ENCODE measurements at regions not wholly inside any gene's neighbourhood (a gene's known extent, or its start where the extent isn't known, plus 50 kb on each side); places are given as distances from the start of the nearest gene placed in this dataset.

- TF ChIP-seq BHLHE40 (IDR thresholded peaks at IDR 0.05; ENCODE audit: borderline replicate concordance) (no peak), ELF4 (IDR thresholded peaks at IDR 0.05) (no peak), NFRKB (IDR thresholded peaks at IDR 0.05) (no peak), ARNT (IDR thresholded peaks at IDR 0.05) (no peak), FOXA1 (IDR thresholded peaks at IDR 0.05) (no peak), PKNOX1 (IDR thresholded peaks at IDR 0.05) (no peak), SP1 (IDR thresholded peaks at IDR 0.05) (no peak), FOXM1 (IDR thresholded peaks at IDR 0.05; ENCODE audit: borderline replicate concordance) (no peak), FOXK2 (IDR thresholded peaks at IDR 0.05) (no peak), CTBP1 (IDR thresholded peaks at IDR 0.05; ENCODE audit: borderline replicate concordance) (no peak), ZNF384 (IDR thresholded peaks at IDR 0.05) (no peak), LEF1 (IDR thresholded peaks at IDR 0.05; ENCODE audit: borderline replicate concordance) (no peak)
- CTCF ChIA-PET: interaction anchor here (0.6 kb wide), 1 partner anchor 8 kb away, joined by 3 read pairs; no protein-coding TSS in a partner anchor
- POLR2A ChIA-PET: no interaction called here
- DNase-seq (ENCODE audit: extremely low spot score): no peak
Measured at GRCh38 chr2:215205787-215206186, 67.4 kb upstream of the ABCA12 start.

DNA sequence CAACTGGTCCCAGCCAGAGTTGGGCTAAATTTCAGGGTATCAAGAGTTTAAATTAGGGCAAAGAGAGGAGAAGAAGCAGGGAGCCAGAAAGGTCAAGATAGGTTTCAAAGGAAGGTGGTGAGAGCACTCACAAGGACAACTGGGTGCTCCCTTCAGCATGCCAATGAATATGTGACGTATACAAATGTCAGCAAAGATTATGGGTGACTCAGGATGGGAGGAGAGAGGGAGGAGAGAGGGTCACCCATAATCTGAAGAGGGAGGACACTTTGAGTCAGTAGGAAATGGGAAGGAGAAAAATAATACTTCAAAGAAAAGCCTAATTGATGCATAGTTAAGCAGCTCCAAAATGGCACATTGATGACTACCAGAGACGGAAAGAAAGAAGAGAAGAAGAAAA is 53.1 kb upstream of the ABCA12 start:
- ChIA-PET CTCF (no interaction called here), POLR2A (no interaction called here)
- no peak for TF ChIP-seq ARNT (IDR thresholded peaks at IDR 0.05)
- TF ChIP-seq HDGF (IDR thresholded peaks at IDR 0.05; ENCODE audit: borderline replicate concordance): no peak
- no peak for TF ChIP-seq CTBP1 (IDR thresholded peaks at IDR 0.05; ENCODE audit: borderline replicate concordance)
- TF ChIP-seq LEF1 (IDR thresholded peaks at IDR 0.05; ENCODE audit: borderline replicate concordance): no peak
- TF ChIP-seq FOXK2 (IDR thresholded peaks at IDR 0.05): no peak
- TF ChIP-seq L3MBTL2 (conservative IDR thresholded peaks at IDR 0.05): no peak
- no peak for TF ChIP-seq SP1 (IDR thresholded peaks at IDR 0.05)
- no peak for DNase-seq (ENCODE audit: extremely low spot score)

DNA sequence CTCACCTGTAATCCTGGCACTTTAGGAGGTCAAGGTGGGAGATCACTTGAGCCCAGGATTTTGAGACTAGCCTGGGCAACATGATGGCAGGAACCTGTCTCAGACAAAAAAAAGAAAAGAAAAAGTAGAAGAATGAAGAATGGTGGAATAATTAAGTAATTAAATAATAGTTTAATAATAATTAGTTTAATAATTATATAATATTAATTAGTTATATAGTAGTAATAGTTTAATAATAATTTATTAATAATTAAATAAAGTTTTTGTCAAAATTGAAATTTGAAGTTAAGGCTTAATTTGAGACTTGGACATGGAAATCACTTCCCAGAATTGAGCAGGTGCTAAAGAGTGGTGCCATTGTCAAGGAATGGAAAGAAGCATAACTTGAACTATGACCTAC is 52.2 kb upstream of the ABCA12 start:
- DNase-seq (ENCODE audit: extremely low spot score): no peak
- TF ChIP-seq FOXM1 (IDR thresholded peaks at IDR 0.05; ENCODE audit: borderline replicate concordance) (no peak), FOXK2 (IDR thresholded peaks at IDR 0.05) (no peak), TARDBP (IDR thresholded peaks at IDR 0.05) (no peak), L3MBTL2 (conservative IDR thresholded peaks at IDR 0.05) (no peak), BHLHE40 (IDR thresholded peaks at IDR 0.05; ENCODE audit: borderline replicate concordance) (no peak), PKNOX1 (IDR thresholded peaks at IDR 0.05) (no peak), ARNT (IDR thresholded peaks at IDR 0.05) (no peak), ELF4 (IDR thresholded peaks at IDR 0.05) (no peak), FOXA1 (IDR thresholded peaks at IDR 0.05) (no peak), HDGF (IDR thresholded peaks at IDR 0.05; ENCODE audit: borderline replicate concordance) (no peak), ZNF384 (IDR thresholded peaks at IDR 0.05) (no peak), LEF1 (IDR thresholded peaks at IDR 0.05; ENCODE audit: borderline replicate concordance) (no peak), SUZ12 (IDR thresholded peaks at IDR 0.05) (no peak)
- POLR2A ChIA-PET: no interaction called here
- CTCF ChIA-PET: no interaction called here

DNA sequence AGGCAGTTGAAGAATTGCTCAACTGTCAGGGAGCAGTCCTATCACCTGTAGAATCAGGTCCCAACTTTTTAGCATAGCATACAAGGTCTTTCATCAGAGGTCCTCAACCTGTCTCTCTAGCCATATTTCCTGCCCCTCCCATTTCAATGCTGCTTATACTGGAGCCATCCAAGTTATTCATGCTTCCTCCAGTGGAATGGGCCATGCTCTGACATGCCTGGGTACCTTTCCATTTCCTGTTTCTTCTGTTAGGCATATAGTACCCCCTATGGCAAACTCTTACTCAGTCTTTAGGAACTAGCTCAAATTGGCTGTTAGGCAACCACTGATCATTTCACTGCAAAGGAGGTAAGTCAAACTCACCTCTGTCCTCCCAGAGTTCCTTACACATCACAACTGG is 51.0 kb upstream of the ABCA12 start:
- TF ChIP-seq FOXK2 (IDR thresholded peaks at IDR 0.05) (no peak), SUZ12 (IDR thresholded peaks at IDR 0.05) (no peak), NFRKB (IDR thresholded peaks at IDR 0.05) (no peak), ZNF384 (IDR thresholded peaks at IDR 0.05) (no peak), CTBP1 (IDR thresholded peaks at IDR 0.05; ENCODE audit: borderline replicate concordance) (no peak), FOXM1 (IDR thresholded peaks at IDR 0.05; ENCODE audit: borderline replicate concordance) (no peak), TARDBP (IDR thresholded peaks at IDR 0.05) (no peak), LEF1 (IDR thresholded peaks at IDR 0.05; ENCODE audit: borderline replicate concordance) (no peak), L3MBTL2 (conservative IDR thresholded peaks at IDR 0.05) (no peak), SP1 (IDR thresholded peaks at IDR 0.05) (no peak), PKNOX1 (IDR thresholded peaks at IDR 0.05) (no peak), HDGF (IDR thresholded peaks at IDR 0.05; ENCODE audit: borderline replicate concordance) (no peak)
- CTCF ChIA-PET: no interaction called here
- POLR2A ChIA-PET: no interaction called here
- no peak for DNase-seq (ENCODE audit: extremely low spot score)

All from HEK293T (cell line).